H9 (cell line): ENCODE measurements at regions not wholly inside any gene's neighbourhood (a gene's known extent, or its start where the extent isn't known, plus 50 kb on each side); places are given as distances from the start of the nearest gene placed in this dataset.
A peak's percentile ranks its signal among the peaks of the same experiment; 100 is the strongest.

Source experiments
- DNase-seq: peaks from one replicate; pipeline ENCODE4 v3.0.0-alpha.2; 2017
- H2AFZ ChIP-seq: one replicate; pipeline ENCODE4 v1.6.1; 2013; ENCODE audit warnings: mild to moderate bottlenecking, low read length, control low read depth, moderate library complexity
- H2AK5ac ChIP-seq: 2 replicates; pipeline ENCODE4 v1.6.1; 2013; ENCODE audit warnings: low read length, control low read depth, mixed read lengths; ENCODE audit not compliant: insufficient read length
- H2BK120ac ChIP-seq: one replicate; pipeline ENCODE4 v1.6.1; 2013; ENCODE audit warnings: low read depth, mild to moderate bottlenecking, low read length, control low read depth, inconsistent platforms; ENCODE audit not compliant: poor library complexity, severe bottlenecking
- H2BK12ac ChIP-seq: 2 replicates; pipeline ENCODE4 v1.6.1; 2013; ENCODE audit warnings: low read length, control low read depth, mixed read lengths, low read depth; ENCODE audit not compliant: insufficient read length
- H2BK15ac ChIP-seq: 2 replicates; pipeline ENCODE4 v1.6.1; 2013; ENCODE audit warnings: low read depth, low read length, control low read depth
- H2BK20ac ChIP-seq: one replicate; pipeline ENCODE4 v1.6.1; 2013; ENCODE audit warnings: low read depth, mild to moderate bottlenecking, low read length, control low read depth, inconsistent platforms; ENCODE audit not compliant: poor library complexity, severe bottlenecking
- H2BK5ac ChIP-seq: 2 replicates; pipeline ENCODE4 v1.6.1; 2013; ENCODE audit warnings: low read length, control low read depth, mixed read lengths; ENCODE audit not compliant: insufficient read length
- H3K14ac ChIP-seq: 2 replicates; pipeline ENCODE4 v1.6.1; 2013; ENCODE audit warnings: low read length, control low read depth; ENCODE audit not compliant: insufficient read depth
- H3K18ac ChIP-seq: 2 replicates; pipeline ENCODE4 v1.6.1; 2013; ENCODE audit warnings: low read depth, mild to moderate bottlenecking, mixed read lengths, low read length, control low read depth; ENCODE audit not compliant: insufficient read length
- H3K23ac ChIP-seq: 2 replicates; pipeline ENCODE4 v1.6.1; 2013; ENCODE audit warnings: low read length, control low read depth, mixed read lengths, low read depth; ENCODE audit not compliant: insufficient read length
- H3K23me2 ChIP-seq: 2 replicates; pipeline ENCODE4 v1.6.1; 2013; ENCODE audit warnings: low read depth, mild to moderate bottlenecking, mixed read lengths, low read length, control low read depth; ENCODE audit not compliant: insufficient read length, poor library complexity, severe bottlenecking
- H3K27ac ChIP-seq: 2 replicates; pipeline ENCODE4 v1.5.1; 2013; ENCODE audit warnings: low read length, control low read depth, mixed read lengths, low read depth; ENCODE audit not compliant: insufficient read length
- H3K27me3 ChIP-seq: 2 replicates; pipeline ENCODE4 v1.6.1; 2013; ENCODE audit warnings: low read length, control low read depth, inconsistent platforms; ENCODE audit not compliant: insufficient read depth
- H3K4ac ChIP-seq: 2 replicates; pipeline ENCODE4 v1.6.1; 2013; ENCODE audit warnings: low read depth, mild to moderate bottlenecking, control low read depth, inconsistent platforms, low read length, moderate library complexity
- H3K4me1 ChIP-seq: 2 replicates; pipeline ENCODE4 v1.6.1; 2013; ENCODE audit warnings: low read length, control low read depth, inconsistent platforms; ENCODE audit not compliant: insufficient read depth
- H3K4me2 ChIP-seq: 2 replicates; pipeline ENCODE4 v1.6.1; 2013; ENCODE audit warnings: low read length, control low read depth, mixed read lengths; ENCODE audit not compliant: insufficient read length, insufficient read depth
- H3K56ac ChIP-seq: 2 replicates; pipeline ENCODE4 v1.6.1; 2013; ENCODE audit warnings: low read depth, mild to moderate bottlenecking, mixed read lengths, low read length, control low read depth; ENCODE audit not compliant: insufficient read length
- H3K79me1 ChIP-seq: 2 replicates; pipeline ENCODE4 v1.6.1; 2013; ENCODE audit warnings: low read depth, mild to moderate bottlenecking, moderate library complexity, low read length, control low read depth, inconsistent platforms; ENCODE audit not compliant: insufficient read depth, poor library complexity, severe bottlenecking
- H3K79me2 ChIP-seq: 2 replicates; pipeline ENCODE4 v1.6.1; 2013; ENCODE audit warnings: low read length, control low read depth, inconsistent platforms; ENCODE audit not compliant: insufficient read depth
- H3K9ac ChIP-seq: 2 replicates; pipeline ENCODE4 v1.6.1; 2013; ENCODE audit warnings: low read length, control low read depth, mixed read lengths; ENCODE audit not compliant: insufficient read length; ENCODE audit errors: extremely low read depth
- H3K9me3 ChIP-seq: one replicate; pipeline ENCODE4 v1.6.1; 2013; ENCODE audit warnings: low read depth, low read length, inconsistent platforms; ENCODE audit not compliant: control insufficient read depth
- H3T11ph ChIP-seq: one replicate; pipeline ENCODE4 v1.6.1; 2013; ENCODE audit warnings: mild to moderate bottlenecking, low read length, control low read depth, inconsistent platforms
- H4K20me1 ChIP-seq: one replicate; pipeline ENCODE4 v1.6.1; 2013; ENCODE audit not compliant: control insufficient read depth, insufficient read length, insufficient read depth
- H4K5ac ChIP-seq: 2 replicates; pipeline ENCODE4 v1.6.1; 2013; ENCODE audit warnings: low read depth, mild to moderate bottlenecking, mixed read lengths, low read length, control low read depth; ENCODE audit not compliant: insufficient read length
- H4K8ac ChIP-seq: replicated peaks from 2 replicates; pipeline ENCODE4 v1.6.1; 2013; ENCODE audit warnings: low read length, control low read depth, mixed read lengths, low read depth; ENCODE audit not compliant: insufficient read length
- H4K91ac ChIP-seq: 2 replicates; pipeline ENCODE4 v1.6.1; 2013; ENCODE audit warnings: low read depth, mild to moderate bottlenecking, moderate library complexity, mixed read lengths, low read length, control low read depth; ENCODE audit not compliant: insufficient read length
- H3K27ac Mint-ChIP-seq, 3 experiments: 2 replicates in 2 of 3; 3 replicates in 1 of 3; pipeline ENCODE4 v1.8.0; 2020 to 2021; ENCODE audit warnings: mixed read lengths in 3 of 3, mild to moderate bottlenecking in 1 of 3, moderate library complexity in 1 of 3
- H3K27me3 Mint-ChIP-seq: 2 replicates; pipeline ENCODE4 v1.8.0; 2021; ENCODE audit warnings: low read depth, mild to moderate bottlenecking, moderate library complexity, mixed read lengths
- H3K36me3 Mint-ChIP-seq, 3 experiments: 2 replicates in 2 of 3; 3 replicates in 1 of 3; pipeline ENCODE4 v1.8.0; 2020 to 2021; ENCODE audit warnings: low read depth in 3 of 3, mixed read lengths in 3 of 3; ENCODE audit not compliant: insufficient read depth in 1 of 3
- H3K4me1 Mint-ChIP-seq, 2 experiments: 2 replicates each; pipeline ENCODE4 v1.8.0; 2020; ENCODE audit warnings: mixed read lengths in 2 of 2
- H3K4me3 Mint-ChIP-seq, 2 experiments: 2 replicates in 1 of 2; 3 replicates in 1 of 2; pipeline ENCODE4 v1.8.0; 2020 to 2021; ENCODE audit warnings: mild to moderate bottlenecking in 2 of 2, mixed read lengths in 2 of 2, moderate library complexity in 1 of 2
- H3K9me3 Mint-ChIP-seq, 2 experiments: 2 replicates in 1 of 2; 3 replicates in 1 of 2; pipeline ENCODE4 v1.8.0; 2020; ENCODE audit warnings: mild to moderate bottlenecking in 2 of 2, mixed read lengths in 2 of 2, moderate library complexity in 1 of 2
- WGBS: extraction: QIAGEN DNeasy Blood & Tissue Kit; methylation state at CpG from one replicate; pipeline ENCODE4 v1.1.7; 2013; ENCODE audit warnings: missing lambda C conversion rate, low lambda C conversion rate, mixed read lengths; ENCODE audit not compliant: insufficient read length; ENCODE audit errors: extremely low coverage; 5-methylcytosine and 5-hydroxymethylcytosine counted together
- TF ChIP-seq, protein P1 (sequence below): fragments of 200-600 bp; sonication (generic); conservative IDR thresholded peaks from 3 replicates; pipeline ENCODE4 v1.8.0; 2021; ENCODE audit warnings: antibody characterized with exemption, mild to moderate bottlenecking

DNA sequence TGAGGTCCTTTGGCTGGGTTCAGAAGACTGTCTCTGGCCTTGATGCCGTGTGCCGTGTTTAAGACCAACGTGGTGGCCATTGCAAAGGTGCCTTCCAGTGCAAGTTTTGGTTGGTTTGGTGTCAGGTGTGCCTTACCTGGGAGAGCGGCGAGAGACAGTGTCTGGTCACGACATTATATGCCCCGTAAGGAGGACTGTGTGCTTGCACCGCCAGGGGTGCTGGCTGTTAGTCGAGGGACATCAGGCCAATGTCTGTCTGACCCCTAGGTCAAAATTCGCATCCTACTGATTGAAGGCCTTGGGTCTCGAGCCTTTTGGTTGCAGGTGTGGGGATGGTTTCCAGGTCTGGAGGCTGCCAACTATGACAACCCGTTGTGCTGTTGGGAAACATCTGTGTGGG lies 111.9 kb downstream of the SNRPN start:
- Histone ChIP-seq H4K91ac (no peak overlapping the region), H3K79me2 (no peaks in the 10 kb centered on the region; the same call in 1 of the 2 replicates), H3K4ac (no peak overlapping the region), H4K8ac (no peak overlapping the region), H4K20me1 (no peaks in the 10 kb centered on the region), H3K4me1 (no peaks in the 10 kb centered on the region), H4K5ac (no peak overlapping the region), H3K23me2 (no peaks in the 10 kb centered on the region), H2BK12ac (no peak overlapping the region), H3K14ac (no peak overlapping the region), H2BK15ac (no peak overlapping the region), H3K23ac (no peak overlapping the region), H3K9me3 (peaks cover 100% of the 10 kb centered on the region), H2AFZ (no peak overlapping the region), H3K4me2 (no peak overlapping the region), H2BK5ac (no peak overlapping the region), H3K27me3 (no peaks in the 10 kb centered on the region), H3K79me1 (no peaks in the 10 kb centered on the region), H3T11ph (no peak overlapping the region), H3K9ac (no peak overlapping the region), H3K18ac (no peak overlapping the region), H2AK5ac (no peak overlapping the region), H2BK120ac (no peak overlapping the region), H2BK20ac (no peak overlapping the region), H3K27ac (no peak overlapping the region), H3K56ac (no peak overlapping the region)
- WGBS = no CpG with 5 or more reads among the region's 12 CpGs
- Mint-ChIP-seq H3K36me3 (peaks cover 100% of the 10 kb centered on the region in 3 experiments), H3K27ac (peak overlapping the region in 1 of 3 experiments; percentile 53; a peak in 1 of 7 replicates), H3K4me1 (no peaks in the 10 kb centered on the region), H3K27me3 (peaks cover 25% of the 10 kb centered on the region), H3K9me3 (peaks cover 99% of the 10 kb centered on the region in 2 experiments), H3K4me3 (no peak overlapping the region)
- DNase-seq = no peak
- TF ChIP-seq, protein P1, sequence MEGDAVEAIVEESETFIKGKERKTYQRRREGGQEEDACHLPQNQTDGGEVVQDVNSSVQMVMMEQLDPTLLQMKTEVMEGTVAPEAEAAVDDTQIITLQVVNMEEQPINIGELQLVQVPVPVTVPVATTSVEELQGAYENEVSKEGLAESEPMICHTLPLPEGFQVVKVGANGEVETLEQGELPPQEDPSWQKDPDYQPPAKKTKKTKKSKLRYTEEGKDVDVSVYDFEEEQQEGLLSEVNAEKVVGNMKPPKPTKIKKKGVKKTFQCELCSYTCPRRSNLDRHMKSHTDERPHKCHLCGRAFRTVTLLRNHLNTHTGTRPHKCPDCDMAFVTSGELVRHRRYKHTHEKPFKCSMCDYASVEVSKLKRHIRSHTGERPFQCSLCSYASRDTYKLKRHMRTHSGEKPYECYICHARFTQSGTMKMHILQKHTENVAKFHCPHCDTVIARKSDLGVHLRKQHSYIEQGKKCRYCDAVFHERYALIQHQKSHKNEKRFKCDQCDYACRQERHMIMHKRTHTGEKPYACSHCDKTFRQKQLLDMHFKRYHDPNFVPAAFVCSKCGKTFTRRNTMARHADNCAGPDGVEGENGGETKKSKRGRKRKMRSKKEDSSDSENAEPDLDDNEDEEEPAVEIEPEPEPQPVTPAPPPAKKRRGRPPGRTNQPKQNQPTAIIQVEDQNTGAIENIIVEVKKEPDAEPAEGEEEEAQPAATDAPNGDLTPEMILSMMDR = no peak
